ENCODE measurements at regions not wholly inside any gene's neighbourhood (a gene's known extent, or its start where the extent isn't known, plus 50 kb on each side); places are given as distances from the start of the nearest gene placed in this dataset.

DNA sequence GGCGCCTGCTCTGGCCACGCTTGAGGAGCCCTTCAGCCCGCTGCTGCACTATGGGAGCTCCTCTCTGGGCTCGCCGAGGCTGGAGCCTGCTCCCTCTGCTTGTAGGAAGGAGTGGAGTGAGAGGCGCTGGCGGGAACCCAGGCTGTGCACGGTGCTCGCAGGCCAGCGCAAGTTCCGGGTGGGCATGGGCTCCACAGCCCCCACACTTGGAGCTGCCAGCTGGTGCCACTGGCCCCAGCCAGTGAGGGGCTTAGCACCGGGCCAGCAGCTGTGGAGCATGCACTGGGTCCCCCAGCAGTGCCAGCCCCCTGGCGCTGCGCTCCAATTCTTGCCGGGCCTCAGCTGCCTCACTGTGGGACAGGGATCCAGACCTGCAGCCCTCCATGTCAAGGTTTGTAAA is 122.1 kb upstream of the CD180 start:
- no peaks in the 10 kb centered on the region for H3K27me3 Mint-ChIP-seq (ENCODE audit: low read depth)
- TF ChIP-seq, protein P1, sequence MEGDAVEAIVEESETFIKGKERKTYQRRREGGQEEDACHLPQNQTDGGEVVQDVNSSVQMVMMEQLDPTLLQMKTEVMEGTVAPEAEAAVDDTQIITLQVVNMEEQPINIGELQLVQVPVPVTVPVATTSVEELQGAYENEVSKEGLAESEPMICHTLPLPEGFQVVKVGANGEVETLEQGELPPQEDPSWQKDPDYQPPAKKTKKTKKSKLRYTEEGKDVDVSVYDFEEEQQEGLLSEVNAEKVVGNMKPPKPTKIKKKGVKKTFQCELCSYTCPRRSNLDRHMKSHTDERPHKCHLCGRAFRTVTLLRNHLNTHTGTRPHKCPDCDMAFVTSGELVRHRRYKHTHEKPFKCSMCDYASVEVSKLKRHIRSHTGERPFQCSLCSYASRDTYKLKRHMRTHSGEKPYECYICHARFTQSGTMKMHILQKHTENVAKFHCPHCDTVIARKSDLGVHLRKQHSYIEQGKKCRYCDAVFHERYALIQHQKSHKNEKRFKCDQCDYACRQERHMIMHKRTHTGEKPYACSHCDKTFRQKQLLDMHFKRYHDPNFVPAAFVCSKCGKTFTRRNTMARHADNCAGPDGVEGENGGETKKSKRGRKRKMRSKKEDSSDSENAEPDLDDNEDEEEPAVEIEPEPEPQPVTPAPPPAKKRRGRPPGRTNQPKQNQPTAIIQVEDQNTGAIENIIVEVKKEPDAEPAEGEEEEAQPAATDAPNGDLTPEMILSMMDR (IDR thresholded peaks at IDR 0.05; ENCODE audit: unreplicated experiment in 3 of 3), result no peak
- no peaks in the 10 kb centered on the region for H3K36me3 Mint-ChIP-seq (ENCODE audit: low read depth)
- peaks cover 8% of the 10 kb centered on the region for H3K4me1 Mint-ChIP-seq
- H3K9me3 Mint-ChIP-seq, result no peaks in the 10 kb centered on the region
- no peak overlapping the region for H3K27ac Mint-ChIP-seq
- H3K4me3 Mint-ChIP-seq, result no peak overlapping the region

DNA sequence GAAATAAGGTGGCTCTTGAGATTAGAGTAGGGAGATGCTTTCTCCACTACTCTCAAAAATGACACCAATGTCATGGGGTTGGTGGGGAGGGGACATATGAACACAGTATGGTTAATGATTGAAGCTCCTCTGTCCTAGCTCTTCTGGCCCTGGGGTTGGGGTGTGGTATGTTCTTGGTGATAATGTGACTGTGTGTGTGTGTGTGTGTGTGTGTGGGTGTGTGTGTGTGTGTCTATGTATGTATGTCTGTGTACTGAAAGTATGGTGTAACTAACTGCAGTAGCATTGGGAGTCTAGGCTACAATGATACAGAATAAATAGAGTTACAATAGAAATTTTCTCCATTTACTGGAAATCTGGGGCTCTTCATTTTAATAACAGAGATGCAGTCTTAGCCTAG is 121.0 kb upstream of the CD180 start:
- TF ChIP-seq, protein P1 (IDR thresholded peaks at IDR 0.05; ENCODE audit: unreplicated experiment in 3 of 3), result no peak
- H3K27me3 Mint-ChIP-seq (ENCODE audit: low read depth), result no peaks in the 10 kb centered on the region
- no peaks in the 10 kb centered on the region for H3K36me3 Mint-ChIP-seq (ENCODE audit: low read depth)
- H3K4me1 Mint-ChIP-seq, result peaks cover 8% of the 10 kb centered on the region
- peaks cover 8% of the 10 kb centered on the region for H3K9me3 Mint-ChIP-seq
- H3K4me3 Mint-ChIP-seq, result no peak overlapping the region
- no peak overlapping the region for H3K27ac Mint-ChIP-seq

GRCh38 chr5:67316695-67317094 is 120.1 kb upstream of the CD180 start:
- H3K27me3 Mint-ChIP-seq (ENCODE audit: low read depth), result no peaks in the 10 kb centered on the region
- TF ChIP-seq, protein P1 (IDR thresholded peaks at IDR 0.05; ENCODE audit: unreplicated experiment in 3 of 3), result no peak
- H3K9me3 Mint-ChIP-seq, result peaks cover 14% of the 10 kb centered on the region
- no peak overlapping the region for H3K27ac Mint-ChIP-seq
- peaks cover 8% of the 10 kb centered on the region for H3K4me1 Mint-ChIP-seq
- H3K36me3 Mint-ChIP-seq (ENCODE audit: low read depth), result no peaks in the 10 kb centered on the region
- no peak overlapping the region for H3K4me3 Mint-ChIP-seq

DNA sequence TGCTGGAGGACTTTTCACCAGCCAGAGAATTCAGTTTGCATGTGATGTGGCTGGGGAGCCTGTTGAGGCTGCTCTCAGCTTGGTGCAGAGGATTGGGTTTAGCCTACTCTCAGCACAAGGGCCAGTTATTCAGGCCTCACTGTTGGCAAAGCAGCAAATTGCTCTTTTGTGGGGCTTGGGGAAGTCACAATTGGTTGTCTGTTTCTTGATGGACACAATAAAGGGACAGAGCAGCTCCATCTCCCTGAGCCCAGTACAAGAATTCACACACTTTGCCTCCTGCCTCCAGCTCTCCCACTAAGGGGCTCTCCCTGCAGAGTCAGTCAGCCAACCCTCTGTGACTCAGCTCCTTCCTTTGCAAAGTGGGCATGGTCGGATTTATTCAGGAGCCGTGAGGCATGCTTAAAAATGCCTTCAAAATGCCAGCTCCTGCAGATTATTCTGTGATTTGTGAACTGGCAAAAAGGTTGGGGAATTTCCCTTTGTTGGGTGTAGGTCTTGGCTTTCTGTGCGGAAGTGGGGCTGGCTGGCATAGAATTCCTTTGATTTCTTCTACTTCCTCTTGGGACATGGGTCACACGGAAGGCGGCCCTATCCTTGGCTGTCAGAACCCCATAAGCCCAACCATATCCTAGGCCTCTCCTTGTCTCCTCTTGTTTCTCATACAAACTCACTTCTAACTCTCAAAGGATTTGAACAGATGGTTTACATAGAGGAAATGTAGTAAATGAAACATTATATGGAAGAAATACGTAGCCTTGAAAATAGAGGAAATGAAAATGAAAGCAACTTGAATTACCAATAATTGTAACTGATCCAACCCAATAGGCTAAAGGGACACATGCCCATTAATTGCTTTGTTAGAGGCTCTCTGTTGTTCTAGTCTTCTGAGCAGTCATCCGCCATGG is 118.7 kb upstream of the CD180 start:
- H3K27me3 Mint-ChIP-seq (ENCODE audit: low read depth), result no peaks in the 10 kb centered on the region
- no peaks in the 10 kb centered on the region for H3K36me3 Mint-ChIP-seq (ENCODE audit: low read depth)
- H3K4me1 Mint-ChIP-seq, result peaks cover 13% of the 10 kb centered on the region
- no peak overlapping the region for H3K4me3 Mint-ChIP-seq
- TF ChIP-seq, protein P1 (IDR thresholded peaks at IDR 0.05; ENCODE audit: unreplicated experiment in 3 of 3), result no peak
- H3K9me3 Mint-ChIP-seq, result peaks cover 24% of the 10 kb centered on the region
- H3K27ac Mint-ChIP-seq, result peak overlapping the region; percentile 21 to 85 (median 55)

GRCh38 chr5:67311701-67312100 is 115.1 kb upstream of the CD180 start:
- Mint-ChIP-seq H3K27ac (no peak overlapping the region), H3K36me3 (ENCODE audit: low read depth) (no peaks in the 10 kb centered on the region), H3K27me3 (ENCODE audit: low read depth) (no peaks in the 10 kb centered on the region), H3K4me1 (peaks cover 22% of the 10 kb centered on the region), H3K9me3 (peaks cover 29% of the 10 kb centered on the region), H3K4me3 (no peak overlapping the region)
- TF ChIP-seq, protein P1 (IDR thresholded peaks at IDR 0.05; ENCODE audit: unreplicated experiment in 3 of 3), result no peak

DNA sequence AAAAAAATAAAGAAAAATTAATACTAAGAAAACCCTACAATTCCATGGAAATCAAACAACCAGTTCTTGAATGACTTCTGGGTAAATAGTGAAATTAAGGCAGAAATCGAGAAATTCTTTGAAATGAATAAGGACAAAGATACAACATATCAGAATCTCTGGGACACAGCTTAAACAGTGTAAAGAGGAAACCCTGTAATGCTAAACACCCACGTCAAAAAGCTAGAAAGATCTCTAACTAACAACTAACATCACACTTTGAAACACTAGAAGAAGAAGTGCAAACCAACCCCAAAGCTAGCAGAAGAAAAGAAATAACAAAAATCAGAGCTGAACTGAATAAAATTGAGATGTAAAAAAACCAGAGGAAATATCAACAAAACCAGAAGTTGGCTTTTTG is 114.6 kb upstream of the CD180 start:
- H3K9me3 Mint-ChIP-seq, result peaks cover 29% of the 10 kb centered on the region
- TF ChIP-seq, protein P1 (IDR thresholded peaks at IDR 0.05; ENCODE audit: unreplicated experiment in 3 of 3), result no peak
- H3K36me3 Mint-ChIP-seq (ENCODE audit: low read depth), result no peaks in the 10 kb centered on the region
- no peak overlapping the region for H3K4me3 Mint-ChIP-seq
- H3K4me1 Mint-ChIP-seq, result peaks cover 26% of the 10 kb centered on the region
- no peaks in the 10 kb centered on the region for H3K27me3 Mint-ChIP-seq (ENCODE audit: low read depth)
- H3K27ac Mint-ChIP-seq, result no peak overlapping the region

All from nephron (organoid).